ENCODE measurements at regions not wholly inside any gene's neighbourhood (a gene's known extent, or its start where the extent isn't known, plus 50 kb on each side); places are given as distances from the start of the nearest gene placed in this dataset.

DNA sequence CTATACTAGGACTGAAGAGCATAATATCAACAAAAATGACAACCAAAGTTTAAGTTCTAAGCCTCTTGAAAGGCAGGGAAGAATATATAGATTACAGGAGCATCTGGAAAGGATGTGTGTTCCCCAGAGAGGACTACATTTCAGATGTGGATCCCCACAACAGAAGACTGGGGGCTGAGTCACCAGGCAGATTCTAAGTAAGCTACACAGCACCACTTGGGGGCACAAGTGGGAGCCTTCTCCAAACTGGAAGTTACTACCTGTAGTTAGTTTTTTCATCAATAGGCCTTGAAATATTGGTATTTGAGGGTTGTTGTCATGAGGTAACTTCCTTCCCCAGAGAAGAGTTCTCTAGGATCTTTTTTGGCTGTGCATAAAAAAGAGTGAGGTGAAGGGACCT, 836.1 kb downstream of the NLGN4Y start:
- TF ChIP-seq, protein P1, sequence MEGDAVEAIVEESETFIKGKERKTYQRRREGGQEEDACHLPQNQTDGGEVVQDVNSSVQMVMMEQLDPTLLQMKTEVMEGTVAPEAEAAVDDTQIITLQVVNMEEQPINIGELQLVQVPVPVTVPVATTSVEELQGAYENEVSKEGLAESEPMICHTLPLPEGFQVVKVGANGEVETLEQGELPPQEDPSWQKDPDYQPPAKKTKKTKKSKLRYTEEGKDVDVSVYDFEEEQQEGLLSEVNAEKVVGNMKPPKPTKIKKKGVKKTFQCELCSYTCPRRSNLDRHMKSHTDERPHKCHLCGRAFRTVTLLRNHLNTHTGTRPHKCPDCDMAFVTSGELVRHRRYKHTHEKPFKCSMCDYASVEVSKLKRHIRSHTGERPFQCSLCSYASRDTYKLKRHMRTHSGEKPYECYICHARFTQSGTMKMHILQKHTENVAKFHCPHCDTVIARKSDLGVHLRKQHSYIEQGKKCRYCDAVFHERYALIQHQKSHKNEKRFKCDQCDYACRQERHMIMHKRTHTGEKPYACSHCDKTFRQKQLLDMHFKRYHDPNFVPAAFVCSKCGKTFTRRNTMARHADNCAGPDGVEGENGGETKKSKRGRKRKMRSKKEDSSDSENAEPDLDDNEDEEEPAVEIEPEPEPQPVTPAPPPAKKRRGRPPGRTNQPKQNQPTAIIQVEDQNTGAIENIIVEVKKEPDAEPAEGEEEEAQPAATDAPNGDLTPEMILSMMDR (IDR thresholded peaks at IDR 0.05) = no peak
- TF ChIP-seq POLR2AphosphoS5 (IDR thresholded peaks at IDR 0.05) = no peak
- no peak for TF ChIP-seq POLR2A (IDR thresholded peaks at IDR 0.05)

Measured in upper lobe of left lung (tissue), 4 donors.